ENCODE measurements at regions not wholly inside any gene's neighbourhood (a gene's known extent, or its start where the extent isn't known, plus 50 kb on each side); places are given as distances from the start of the nearest gene placed in this dataset.

GRCh38 chr19:28324275-28325060, 888.5 kb downstream of the UQCRFS1 start:
- DNase-seq (ENCODE audit: extremely low spot score) = no peak
- CTCF ChIA-PET = interaction anchor here (0.6 to 10.0 kb wide), 5 partner anchors 312 to 405 kb away, joined by 3 to 97 read pairs (median 5); no protein-coding TSS in a partner anchor
- POLR2A ChIA-PET = no interaction called here
- TF ChIP-seq CTCF (IDR thresholded peaks at IDR 0.05; ENCODE audit: control extremely low read depth, extremely low read depth, low read depth, missing control alignments) = no peak

- ChIA-PET CTCF (interaction anchor here (0.8 to 10.0 kb wide), 8 partner anchors 11 to 356 kb away, joined by 3 to 97 read pairs (median 3); no protein-coding TSS in a partner anchor), POLR2A (no interaction called here)
- no peak for DNase-seq (ENCODE audit: extremely low spot score)
- TF ChIP-seq CTCF (IDR thresholded peaks at IDR 0.05; ENCODE audit: control extremely low read depth, extremely low read depth, low read depth, missing control alignments) = no peak
Observed at GRCh38 chr19:28322945-28323344, 890.0 kb downstream of the UQCRFS1 start.

GRCh38 chr19:28322491-28322890, 890.5 kb downstream of the UQCRFS1 start:
- no peak for DNase-seq (ENCODE audit: extremely low spot score)
- POLR2A ChIA-PET = no interaction called here
- CTCF ChIA-PET = interaction anchor here (0.8 to 10.0 kb wide), 7 partner anchors 12 to 355 kb away, joined by 3 to 97 read pairs (median 3); no protein-coding TSS in a partner anchor
- TF ChIP-seq CTCF (IDR thresholded peaks at IDR 0.05; ENCODE audit: control extremely low read depth, extremely low read depth, low read depth, missing control alignments) = no peak

GRCh38 chr19:28319918-28320317, 893.0 kb downstream of the UQCRFS1 start:
- CTCF ChIA-PET = interaction anchor here (1.2 to 10.0 kb wide), 3 partner anchors 10 to 346 kb away, joined by 4 to 97 read pairs (median 5); no protein-coding TSS in a partner anchor
- POLR2A ChIA-PET = no interaction called here
- no peak for DNase-seq (ENCODE audit: extremely low spot score)
- TF ChIP-seq CTCF (IDR thresholded peaks at IDR 0.05; ENCODE audit: control extremely low read depth, extremely low read depth, low read depth, missing control alignments) = no peak

- POLR2A ChIA-PET = no interaction called here
- TF ChIP-seq CTCF (IDR thresholded peaks at IDR 0.05; ENCODE audit: control extremely low read depth, extremely low read depth, low read depth, missing control alignments) = no peak
- CTCF ChIA-PET = interaction anchor here (1.1 to 10.0 kb wide), 4 partner anchors 8 to 346 kb away, joined by 3 to 97 read pairs (median 4); no protein-coding TSS in a partner anchor
- DNase-seq (ENCODE audit: extremely low spot score) = no peak
Observed at GRCh38 chr19:28319227-28319626, 893.7 kb downstream of the UQCRFS1 start.

GRCh38 chr19:28318469-28319179, 894.3 kb downstream of the UQCRFS1 start:
- no peak for TF ChIP-seq CTCF (IDR thresholded peaks at IDR 0.05; ENCODE audit: control extremely low read depth, extremely low read depth, low read depth, missing control alignments)
- CTCF ChIA-PET = interaction anchor here (1.1 to 10.0 kb wide), 3 partner anchors 9 to 345 kb away, joined by 3 to 97 read pairs (median 4); no protein-coding TSS in a partner anchor
- no peak for DNase-seq (ENCODE audit: extremely low spot score)
- POLR2A ChIA-PET = no interaction called here
